Suprapubic skin (tissue), 4 donors: ENCODE measurements at regions not wholly inside any gene's neighbourhood (a gene's known extent, or its start where the extent isn't known, plus 50 kb on each side); places are given as distances from the start of the nearest gene placed in this dataset.

Source experiments
- DNase-seq, 2 donors: peaks; one replicate each; pipeline ENCODE4 v3.0.0-alpha.2; 2019; ENCODE audit warnings: low spot score in 2 of 2
- H3K27ac ChIP-seq: fragments of 200-600 bp; sonication (generic); one replicate; pipeline ENCODE4 v1.5.1; 2019
- H3K27me3 ChIP-seq: fragments of 200-600 bp; sonication (generic); one replicate; pipeline ENCODE4 v1.5.1; 2019
- H3K36me3 ChIP-seq: fragments of 200-600 bp; sonication (generic); one replicate; pipeline ENCODE4 v1.5.1; 2019
- H3K4me1 ChIP-seq: fragments of 200-600 bp; sonication (generic); one replicate; pipeline ENCODE4 v1.5.1; 2019
- H3K4me3 ChIP-seq: fragments of 200-600 bp; sonication (generic); one replicate; pipeline ENCODE4 v1.5.1; 2019; ENCODE audit warnings: mild to moderate bottlenecking
- H3K9me3 ChIP-seq: fragments of 200-600 bp; sonication (generic); one replicate; pipeline ENCODE4 v1.5.1; 2019
- CTCF ChIP-seq, 2 donors: fragments of 200-600 bp in 1 of 2; fragments of 450-650 bp in 1 of 2; sonication (generic) in 1 of 2; IDR thresholded peaks; one replicate each; pipeline ENCODE4 v1.5.1; 2016 to 2019; ENCODE audit warnings: antibody characterized with exemption in 2 of 2, mild to moderate bottlenecking in 1 of 2, moderate library complexity in 1 of 2
- EP300 ChIP-seq: sonication (generic); formaldehyde crosslinking; IDR thresholded peaks from one replicate; pipeline ENCODE4 v1.6.1; 2017; ENCODE audit warnings: antibody characterized with exemption
- POLR2A ChIP-seq, 2 donors: fragments of 450-650 bp; IDR thresholded peaks; one replicate each; pipeline ENCODE4 v1.6.1; 2017; ENCODE audit warnings: antibody characterized with exemption in 2 of 2, mild to moderate bottlenecking in 2 of 2, moderate library complexity in 2 of 2
- POLR2AphosphoS5 ChIP-seq, 3 donors: sonication (generic); formaldehyde crosslinking; IDR thresholded peaks; one replicate each; pipeline ENCODE4 v1.6.1; 2017; ENCODE audit warnings: antibody characterized with exemption in 3 of 3
- WGBS: methylation state at CpG from one replicate; pipeline ENCODE4 v1.1.5; 2018; 5-methylcytosine and 5-hydroxymethylcytosine counted together

GRCh38 chr1:177392336-177392735, 221.6 kb downstream of the BRINP2 start:
- Histone ChIP-seq H3K27me3 (no peaks in the 10 kb centered on the region), H3K4me1 (no peaks in the 10 kb centered on the region), H3K27ac (no peak overlapping the region), H3K9me3 (no peaks in the 10 kb centered on the region), H3K4me3 (no peak overlapping the region), H3K36me3 (no peaks in the 10 kb centered on the region)
- TF ChIP-seq POLR2AphosphoS5 (IDR thresholded peaks at IDR 0.05), result no peak
- no peak for TF ChIP-seq CTCF (IDR thresholded peaks at IDR 0.05)
- no peak for TF ChIP-seq EP300
- TF ChIP-seq POLR2A (IDR thresholded peaks at IDR 0.05), result no peak
- DNase-seq, result no peak
- 73% methylated on average over 3 of the region's 3 CpGs for WGBS

- no peak overlapping the region for H3K27ac ChIP-seq
- H3K9me3 ChIP-seq, result no peaks in the 10 kb centered on the region
- no peaks in the 10 kb centered on the region for H3K27me3 ChIP-seq
- TF ChIP-seq EP300 (no peak), CTCF (IDR thresholded peaks at IDR 0.05) (no peak), POLR2A (IDR thresholded peaks at IDR 0.05) (no peak), POLR2AphosphoS5 (IDR thresholded peaks at IDR 0.05) (no peak)
- 71% methylated on average over 5 of the region's 5 CpGs for WGBS
- no peaks in the 10 kb centered on the region for H3K36me3 ChIP-seq
- H3K4me3 ChIP-seq, result no peak overlapping the region
- DNase-seq, result no peak
- no peaks in the 10 kb centered on the region for H3K4me1 ChIP-seq
Observed at GRCh38 chr1:177385760-177386698, 215.3 kb downstream of the BRINP2 start.

GRCh38 chr1:177384461-177384860, 213.7 kb downstream of the BRINP2 start:
- Histone ChIP-seq H3K4me3 (no peak overlapping the region), H3K27me3 (no peaks in the 10 kb centered on the region), H3K9me3 (no peaks in the 10 kb centered on the region), H3K36me3 (no peaks in the 10 kb centered on the region), H3K27ac (no peak overlapping the region), H3K4me1 (no peaks in the 10 kb centered on the region)
- 60% methylated on average over 1 of the region's 3 CpGs for WGBS
- TF ChIP-seq POLR2AphosphoS5 (IDR thresholded peaks at IDR 0.05) (no peak), EP300 (no peak), POLR2A (IDR thresholded peaks at IDR 0.05) (no peak), CTCF (IDR thresholded peaks at IDR 0.05) (no peak)
- no peak for DNase-seq

GRCh38 chr1:177383715-177384114, 213.0 kb downstream of the BRINP2 start:
- Histone ChIP-seq H3K27ac (no peak overlapping the region), H3K27me3 (no peaks in the 10 kb centered on the region), H3K4me1 (no peaks in the 10 kb centered on the region), H3K4me3 (no peak overlapping the region), H3K36me3 (no peaks in the 10 kb centered on the region), H3K9me3 (no peaks in the 10 kb centered on the region)
- no peak for DNase-seq
- no peak for TF ChIP-seq CTCF (IDR thresholded peaks at IDR 0.05)
- no peak for TF ChIP-seq POLR2AphosphoS5 (IDR thresholded peaks at IDR 0.05)
- TF ChIP-seq EP300, result no peak
- WGBS, result 76% methylated on average over 1 of the region's 1 CpG

GRCh38 chr1:177377866-177378265, 207.1 kb downstream of the BRINP2 start:
- TF ChIP-seq EP300, result no peak
- TF ChIP-seq CTCF (IDR thresholded peaks at IDR 0.05), result no peak
- TF ChIP-seq POLR2A (IDR thresholded peaks at IDR 0.05), result no peak
- no peak for TF ChIP-seq POLR2AphosphoS5 (IDR thresholded peaks at IDR 0.05)
- Histone ChIP-seq H3K4me3 (no peak overlapping the region), H3K27me3 (no peaks in the 10 kb centered on the region), H3K4me1 (no peaks in the 10 kb centered on the region), H3K36me3 (no peaks in the 10 kb centered on the region), H3K9me3 (no peaks in the 10 kb centered on the region), H3K27ac (no peak overlapping the region)
- WGBS, result 61% methylated on average over 2 of the region's 2 CpGs
- no peak for DNase-seq
